Brain microvascular endothelial cell (primary cell): ENCODE measurements at regions not wholly inside any gene's neighbourhood (a gene's known extent, or its start where the extent isn't known, plus 50 kb on each side); places are given as distances from the start of the nearest gene placed in this dataset.

ENCODE experiments used
- DNase-seq: peaks from one replicate; pipeline ENCODE4 v3.0.0-alpha.2; 2020
- H3K27ac ChIP-seq: fragments of 250-450 bp; sonication (Bioruptor Pico); 2 replicates; pipeline ENCODE4 v1.5.1; 2020; ENCODE audit warnings: mild to moderate bottlenecking, moderate library complexity
- H3K27me3 ChIP-seq: fragments of 250-450 bp; sonication (Bioruptor Pico); replicated peaks from 2 replicates; pipeline ENCODE4 v1.5.1; 2020; ENCODE audit warnings: mild to moderate bottlenecking
- H3K36me3 ChIP-seq: fragments of 250-450 bp; sonication (Bioruptor Pico); replicated peaks from 2 replicates; pipeline ENCODE4 v1.5.1; 2020; ENCODE audit warnings: mild to moderate bottlenecking
- H3K4me3 ChIP-seq: 2 replicates; pipeline ENCODE4 v1.5.1; 2011; ENCODE audit warnings: low read depth, mild to moderate bottlenecking, control low read depth, low read length, moderate library complexity
- CTCF ChIP-seq: IDR thresholded peaks from 2 replicates; pipeline ENCODE4 v1.5.1; 2011; ENCODE audit warnings: low read depth, mild to moderate bottlenecking, moderate library complexity, low read length, control low read depth, inconsistent platforms; ENCODE audit errors: missing control alignments
- in situ Hi-C: cut with HindIII; loops from 2 replicates; pipeline ENCODE4 v1.10.0; 2017; ENCODE audit warnings: low sequenced_read_pairs, low pct_ligation_motif_present

- H3K27ac ChIP-seq, result no peak overlapping the region
- no peak overlapping the region for H3K4me3 ChIP-seq
- no peaks in the 10 kb centered on the region for H3K27me3 ChIP-seq
- TF ChIP-seq CTCF, result no peak
- in situ Hi-C loops, result no loop called here
- H3K36me3 ChIP-seq, result no peaks in the 10 kb centered on the region
- DNase-seq, result no peak
Observed at GRCh38 chr11:37621662-37622061, 1023.6 kb upstream of the RAG2 start.

- no peaks in the 10 kb centered on the region for H3K27me3 ChIP-seq
- no peak for TF ChIP-seq CTCF
- H3K4me3 ChIP-seq, result no peak overlapping the region
- in situ Hi-C loops, result no loop called here
- no peak for DNase-seq
- no peak overlapping the region for H3K27ac ChIP-seq
- H3K36me3 ChIP-seq, result no peaks in the 10 kb centered on the region
Observed at GRCh38 chr11:37616291-37616690, 1018.3 kb upstream of the RAG2 start.

GRCh38 chr11:37613031-37613430 is 1015.0 kb upstream of the RAG2 start:
- Histone ChIP-seq H3K27ac (no peak overlapping the region), H3K36me3 (no peaks in the 10 kb centered on the region), H3K27me3 (no peaks in the 10 kb centered on the region), H3K4me3 (no peak overlapping the region)
- in situ Hi-C loops, result no loop called here
- DNase-seq, result no peak
- no peak for TF ChIP-seq CTCF

GRCh38 chr11:37612146-37612545 is 1014.1 kb upstream of the RAG2 start:
- no peaks in the 10 kb centered on the region for H3K27me3 ChIP-seq
- TF ChIP-seq CTCF, result no peak
- H3K27ac ChIP-seq, result no peak overlapping the region
- in situ Hi-C loops, result no loop called here
- no peaks in the 10 kb centered on the region for H3K36me3 ChIP-seq
- no peak overlapping the region for H3K4me3 ChIP-seq
- no peak for DNase-seq

- TF ChIP-seq CTCF, result no peak
- Histone ChIP-seq H3K4me3 (no peak overlapping the region), H3K27ac (no peak overlapping the region), H3K27me3 (no peaks in the 10 kb centered on the region), H3K36me3 (no peaks in the 10 kb centered on the region)
- in situ Hi-C loops, result no loop called here
- no peak for DNase-seq
Observed at GRCh38 chr11:37605229-37605628, 1007.2 kb upstream of the RAG2 start.

- no peak overlapping the region for H3K4me3 ChIP-seq
- H3K27ac ChIP-seq, result no peak overlapping the region
- no peak for DNase-seq
- H3K27me3 ChIP-seq, result no peaks in the 10 kb centered on the region
- H3K36me3 ChIP-seq, result no peaks in the 10 kb centered on the region
- in situ Hi-C loops, result no loop called here
- no peak for TF ChIP-seq CTCF
Observed at GRCh38 chr11:37598381-37598780, 1000.3 kb upstream of the RAG2 start.
